HepG2 (cell line): ENCODE measurements at regions not wholly inside any gene's neighbourhood (a gene's known extent, or its start where the extent isn't known, plus 50 kb on each side); places are given as distances from the start of the nearest gene placed in this dataset.

Experiments
- ATF6 ChIP-seq: sonication (generic); formaldehyde crosslinking; conservative IDR thresholded peaks from 2 replicates; pipeline ENCODE4 v1.4.0; 2020; ENCODE audit warnings: missing genetic modification reagents
- BCL6 ChIP-seq: IDR thresholded peaks from 2 replicates; pipeline ENCODE4 v1.6.1; 2016; ENCODE audit warnings: missing genetic modification reagents, missing compliant biosample characterization
- CREBL2 ChIP-seq: sonication (generic); formaldehyde crosslinking; IDR thresholded peaks from 2 replicates; pipeline ENCODE4 v1.8.1; 2023; ENCODE audit warnings: missing genetic modification reagents, mild to moderate bottlenecking, borderline replicate concordance
- JUNB ChIP-seq: sonication (generic); formaldehyde crosslinking; IDR thresholded peaks from 2 replicates; pipeline ENCODE4 v1.8.0; 2022; ENCODE audit warnings: missing genetic modification reagents, mild to moderate bottlenecking, borderline replicate concordance
- KLF16 ChIP-seq, 2 experiments: sonication (generic) in 1 of 2; formaldehyde crosslinking in 1 of 2; IDR thresholded peaks; 2 replicates each; pipeline versions ENCODE4 v1.6.1 to v1.8.0; 2016 to 2023; ENCODE audit warnings: missing genetic modification reagents in 2 of 2, missing compliant biosample characterization in 1 of 2
- MED8 ChIP-seq: sonication (generic); formaldehyde crosslinking; IDR thresholded peaks from 2 replicates; pipeline ENCODE4 v1.8.1; 2023; ENCODE audit warnings: mild to moderate bottlenecking, missing genetic modification reagents; ENCODE audit not compliant: insufficient replicate concordance
- NFATC3 ChIP-seq: sonication (generic); formaldehyde crosslinking; IDR thresholded peaks from 2 replicates; pipeline ENCODE4 v1.5.1; 2020; ENCODE audit warnings: mild to moderate bottlenecking, missing genetic modification reagents
- NFKBIZ ChIP-seq: IDR thresholded peaks from 2 replicates; pipeline ENCODE4 v1.6.1; 2018; ENCODE audit warnings: missing genetic modification reagents, missing compliant biosample characterization
- NR2F1 ChIP-seq, 2 experiments: fragments of 450-650 bp in 1 of 2; formaldehyde crosslinking in 1 of 2; IDR thresholded peaks; 2 replicates each; pipeline versions ENCODE4 v1.5.0 to v1.6.1; 2016 to 2020; ENCODE audit warnings: mild to moderate bottlenecking in 1 of 2, missing compliant biosample characterization in 1 of 2, missing genetic modification reagents in 1 of 2, moderate library complexity in 1 of 2
- SSRP1 ChIP-seq: IDR thresholded peaks from 2 replicates; pipeline ENCODE4 v1.6.1; 2016; ENCODE audit warnings: control low read depth
- SYNCRIP ChIP-seq: fragments of 200-400 bp; formaldehyde crosslinking; IDR thresholded peaks from 2 replicates; pipeline ENCODE4 v1.6.1; 2018; ENCODE audit warnings: mild to moderate bottlenecking, low read depth, low read length; ENCODE audit not compliant: insufficient read depth
- TP53 ChIP-seq: sonication (generic); formaldehyde crosslinking; conservative IDR thresholded peaks from 2 replicates; pipeline ENCODE4 v1.4.0; 2020; ENCODE audit warnings: missing genetic modification reagents
- ZBTB7A ChIP-seq: sonication (generic); formaldehyde crosslinking; IDR thresholded peaks from 2 replicates; pipeline ENCODE4 v1.8.0; 2022; ENCODE audit warnings: mild to moderate bottlenecking, missing genetic modification reagents
- ZHX1 ChIP-seq: sonication (generic); formaldehyde crosslinking; IDR thresholded peaks from 2 replicates; pipeline ENCODE4 v1.8.1; 2022; ENCODE audit warnings: low read depth, mild to moderate bottlenecking, missing genetic modification reagents
- ZNF180 ChIP-seq: sonication (generic); formaldehyde crosslinking; IDR thresholded peaks from 2 replicates; pipeline ENCODE4 v1.4.0; 2020; ENCODE audit warnings: low read depth, missing genetic modification reagents, borderline replicate concordance
- ZNF282 ChIP-seq: fragments of 450-650 bp; IDR thresholded peaks from 2 replicates; pipeline ENCODE4 v1.6.1; 2018; ENCODE audit not compliant: partially characterized antibody
- ZNF343 ChIP-seq: sonication (generic); formaldehyde crosslinking; IDR thresholded peaks from 2 replicates; pipeline ENCODE4 v1.4.0; 2020; ENCODE audit warnings: mild to moderate bottlenecking, missing genetic modification reagents
- ZNF569 ChIP-seq: sonication (generic); formaldehyde crosslinking; IDR thresholded peaks from 2 replicates; pipeline ENCODE4 v1.5.0; 2020; ENCODE audit warnings: mild to moderate bottlenecking, missing genetic modification reagents, moderate library complexity, borderline replicate concordance
- ZNF639 ChIP-seq: conservative IDR thresholded peaks from 2 replicates; pipeline ENCODE4 v1.6.1; 2018; ENCODE audit warnings: missing genetic modification reagents
- ZNF644 ChIP-seq: IDR thresholded peaks from 2 replicates; pipeline ENCODE4 v1.6.1; 2016; ENCODE audit warnings: low read depth
- ZNF724P ChIP-seq: sonication (generic); formaldehyde crosslinking; IDR thresholded peaks from 2 replicates; pipeline ENCODE4 v1.8.0; 2022; ENCODE audit warnings: missing genetic modification reagents, borderline replicate concordance

- no peak for TF ChIP-seq ZBTB7A (CRISPR knock-in tag)
- no peak for TF ChIP-seq ZHX1 (CRISPR knock-in tag)
- no peak for TF ChIP-seq ZNF343 (CRISPR knock-in tag)
- no peak for TF ChIP-seq ZNF180 (CRISPR knock-in tag)
- no peak for TF ChIP-seq ZNF282
- TF ChIP-seq SYNCRIP: no peak
- no peak for TF ChIP-seq NR2F1 (CRISPR knock-in tag; IDR thresholded peaks at IDR 0.05)
- peak; percentile 69; the same call in 1 of the 2 replicates for TF ChIP-seq BCL6 (CRISPR knock-in tag)
- peak; percentile 85 for TF ChIP-seq ZNF644 (CRISPR knock-in tag)
- TF ChIP-seq KLF16 (CRISPR knock-in tag; IDR thresholded peaks at IDR 0.05): no peak
- no peak for TF ChIP-seq ZNF724P (CRISPR knock-in tag)
- no peak; the same call in 1 of the 2 replicates for TF ChIP-seq TP53 (CRISPR knock-in tag)
- TF ChIP-seq MED8 (CRISPR knock-in tag): peak; percentile 60
- no peak for TF ChIP-seq NFKBIZ (CRISPR knock-in tag)
- TF ChIP-seq NFATC3 (CRISPR knock-in tag): no peak
- no peak for TF ChIP-seq SSRP1 (CRISPR knock-in tag)
- no peak for TF ChIP-seq ZNF639 (CRISPR knock-in tag)
- TF ChIP-seq CREBL2 (CRISPR knock-in tag): no peak
- peak; percentile 62; the same call in 1 of the 2 replicates for TF ChIP-seq JUNB (CRISPR knock-in tag)
- no peak for TF ChIP-seq ZNF569 (CRISPR knock-in tag)
- no peak for TF ChIP-seq ATF6
Measured at GRCh38 chr5:38163636-38164237, 94.6 kb upstream of the EGFLAM start (continued).
